Stomach (tissue), 8 donors: ENCODE measurements at regions not wholly inside any gene's neighbourhood (a gene's known extent, or its start where the extent isn't known, plus 50 kb on each side); places are given as distances from the start of the nearest gene placed in this dataset.
A peak's percentile ranks its signal among the peaks of the same experiment; 100 is the strongest.

Experiments used
- DNase-seq, 2 donors: peaks; one replicate each; pipeline versions ENCODE4 v3.0.0 to v3.0.0-alpha.2; 2013 to 2019
- H3K27ac ChIP-seq, 5 donors: fragments of 200-600 bp in 4 of 5; sonication (generic) in 4 of 5; one replicate each; pipeline ENCODE4 v1.5.1; 2013 to 2019; ENCODE audit warnings: mild to moderate bottlenecking in 1 of 5, moderate library complexity in 1 of 5
- H3K27me3 ChIP-seq, 3 donors: fragments of 200-600 bp; sonication (generic); one replicate each; pipeline ENCODE4 v1.5.1; 2017 to 2019; ENCODE audit warnings: mixed run types in 1 of 3
- H3K36me3 ChIP-seq, 4 donors: fragments of 200-600 bp; sonication (generic); 1 replicate in 3 of 4; 2 replicates in 1 of 4; pipeline ENCODE4 v1.5.1; 2016 to 2019
- H3K4me1 ChIP-seq, 4 donors: fragments of 200-600 bp; sonication (generic); one replicate each; pipeline ENCODE4 v1.5.1; 2016 to 2019
- H3K4me3 ChIP-seq, 4 donors: fragments of 200-600 bp; sonication (generic) in 3 of 4; one replicate each; pipeline ENCODE4 v1.5.1; 2016 to 2019; ENCODE audit warnings: mild to moderate bottlenecking in 1 of 4
- H3K9me3 ChIP-seq, 4 donors: fragments of 200-600 bp; sonication (generic); one replicate each; pipeline ENCODE4 v1.5.1; 2016 to 2019
- CTCF ChIP-seq, 7 experiments: fragments of 450-650 bp in 4 of 7; fragments of 200-600 bp in 3 of 7; sonication (generic) in 3 of 7; IDR thresholded peaks; one replicate each; pipeline ENCODE4 v1.5.1; 2016 to 2019; ENCODE audit warnings: antibody characterized with exemption in 7 of 7, control low read depth in 2 of 7, mild to moderate bottlenecking in 1 of 7
- EP300 ChIP-seq: sonication (generic); formaldehyde crosslinking; IDR thresholded peaks from one replicate; pipeline ENCODE4 v1.6.1; 2017; ENCODE audit warnings: antibody characterized with exemption
- POLR2A ChIP-seq, 4 donors: fragments of 450-650 bp; IDR thresholded peaks; one replicate each; pipeline ENCODE4 v1.6.1; 2016; ENCODE audit warnings: antibody characterized with exemption in 4 of 4, control low read depth in 2 of 4, mild to moderate bottlenecking in 1 of 4, moderate library complexity in 1 of 4
- POLR2AphosphoS5 ChIP-seq, 3 donors: sonication (generic); formaldehyde crosslinking; IDR thresholded peaks; one replicate each; pipeline ENCODE4 v1.6.1; 2016; ENCODE audit warnings: antibody characterized with exemption in 3 of 3
- WGBS, 5 donors: extraction: QIAGEN DNeasy Blood & Tissue Kit in 3 of 5; methylation state at CpG; one replicate each; pipeline versions ENCODE4 v1.1.5 to v1.1.7; 2013 to 2018; 5-methylcytosine and 5-hydroxymethylcytosine counted together
- intact Hi-C: fragments of 100-400 bp; cut with DNase I; formaldehyde crosslinking; loops from one replicate; pipeline ENCODE4 v1.15.1; 2023; ENCODE audit warnings: low total_unique reads
- donor health status: healthy with polysubstance abuse.
- donor health status: Bipolar disorder and iron deficiency.
- donor health status: healthy.

- Histone ChIP-seq H3K36me3 (no peaks in the 10 kb centered on the region), H3K4me1 (no peaks in the 10 kb centered on the region), H3K4me3 (no peak overlapping the region), H3K27me3 (no peaks in the 10 kb centered on the region), H3K27ac (peak overlapping the region in 2 of 5 donors; percentile 36 to 48), H3K9me3 (no peaks in the 10 kb centered on the region)
- DNase-seq: no peak
- intact Hi-C loops: no loop called here
- no peak for TF ChIP-seq POLR2AphosphoS5 (IDR thresholded peaks at IDR 0.05)
- TF ChIP-seq CTCF (IDR thresholded peaks at IDR 0.05): no peak
- TF ChIP-seq POLR2A (IDR thresholded peaks at IDR 0.05): no peak
- no peak for TF ChIP-seq EP300
- 78 to 90% (median 83%) methylated on average over 4 of the region's 4 CpGs for WGBS, 5 donors
These were observed 105.8 kb downstream of the SPTSSA start for GRCh38 chr14:34356264-34356654.

- Histone ChIP-seq H3K9me3 (no peaks in the 10 kb centered on the region), H3K4me3 (no peak overlapping the region), H3K27me3 (no peaks in the 10 kb centered on the region), H3K4me1 (no peaks in the 10 kb centered on the region), H3K36me3 (no peaks in the 10 kb centered on the region), H3K27ac (peak overlapping the region in 2 of 5 donors; percentile 6 to 48)
- intact Hi-C loops: no loop called here
- WGBS, 5 donors: 67 to 85% (median 78%) methylated on average over 2 of the region's 2 CpGs
- peak in 1 of 2 donors; percentile 31 for DNase-seq
- TF ChIP-seq POLR2AphosphoS5 (IDR thresholded peaks at IDR 0.05) (no peak), EP300 (no peak), POLR2A (IDR thresholded peaks at IDR 0.05) (no peak), CTCF (IDR thresholded peaks at IDR 0.05) (no peak)
These were observed 106.3 kb downstream of the SPTSSA start for GRCh38 chr14:34355584-34356263.

- Histone ChIP-seq H3K4me3 (no peak overlapping the region), H3K27me3 (no peaks in the 10 kb centered on the region), H3K4me1 (no peaks in the 10 kb centered on the region), H3K36me3 (no peaks in the 10 kb centered on the region), H3K9me3 (no peaks in the 10 kb centered on the region), H3K27ac (peak overlapping the region in 1 of 5 donors; percentile 29)
- TF ChIP-seq POLR2A (IDR thresholded peaks at IDR 0.05) (no peak), POLR2AphosphoS5 (IDR thresholded peaks at IDR 0.05) (no peak), CTCF (IDR thresholded peaks at IDR 0.05) (no peak), EP300 (no peak)
- DNase-seq: no peak
- WGBS, 5 donors: 89 to 100% (median 94%) methylated on average over 3 of the region's 3 CpGs
- intact Hi-C loops: no loop called here
These were observed 107.5 kb downstream of the SPTSSA start for GRCh38 chr14:34354556-34354955.

GRCh38 chr14:34350903-34351302 lies 111.1 kb downstream of the SPTSSA start:
- Histone ChIP-seq H3K27me3 (no peaks in the 10 kb centered on the region), H3K4me1 (no peaks in the 10 kb centered on the region), H3K9me3 (peaks cover 0 to 4% (median 2%) of the 10 kb centered on the region in 4 donors), H3K4me3 (no peak overlapping the region), H3K36me3 (no peaks in the 10 kb centered on the region), H3K27ac (no peak overlapping the region)
- WGBS, 5 donors: 81 to 94% (median 88%) methylated on average over 6 of the region's 6 CpGs
- no peak for DNase-seq
- intact Hi-C loops: no loop called here
- TF ChIP-seq EP300 (no peak), POLR2A (IDR thresholded peaks at IDR 0.05) (no peak), POLR2AphosphoS5 (IDR thresholded peaks at IDR 0.05) (no peak), CTCF (IDR thresholded peaks at IDR 0.05) (no peak)
